RWPE2 (cell line): ENCODE measurements at regions not wholly inside any gene's neighbourhood (a gene's known extent, or its start where the extent isn't known, plus 50 kb on each side); places are given as distances from the start of the nearest gene placed in this dataset.

Source experiments
- ATAC-seq: fragments of 200-7000 bp; cut with Tn5 transposase; 3 replicates; pipeline ENCODE4 v1.9.1; 2021; ENCODE audit warnings: low read depth
- DNase-seq: peaks from one replicate; pipeline ENCODE4 v3.0.0-alpha.2; 2020; ENCODE audit warnings: low spot score
- H3K27ac ChIP-seq: fragments of 450-650 bp; 2 replicates; pipeline ENCODE4 v1.5.1; 2017; ENCODE audit warnings: mild to moderate bottlenecking; ENCODE audit not compliant: poor library complexity, severe bottlenecking
- H3K27me3 ChIP-seq: fragments of 250-450 bp; sonication (Bioruptor Pico); 2 replicates; pipeline ENCODE4 v1.5.1; 2021; ENCODE audit warnings: mild to moderate bottlenecking, moderate library complexity; ENCODE audit not compliant: insufficient read depth, poor library complexity, severe bottlenecking
- H3K36me3 ChIP-seq: fragments of 250-450 bp; sonication (Bioruptor Pico); 2 replicates; pipeline ENCODE4 v1.5.1; 2020; ENCODE audit warnings: low read depth, mild to moderate bottlenecking, moderate library complexity
- H3K4me1 ChIP-seq: fragments of 250-450 bp; sonication (Bioruptor Pico); 2 replicates; pipeline ENCODE4 v1.5.1; 2021; ENCODE audit warnings: mild to moderate bottlenecking, moderate library complexity; ENCODE audit not compliant: insufficient read depth, poor library complexity, severe bottlenecking
- H3K4me3 ChIP-seq: fragments of 250-450 bp; sonication (Bioruptor Pico); 2 replicates; pipeline ENCODE4 v1.5.1; 2021; ENCODE audit warnings: mild to moderate bottlenecking, moderate library complexity; ENCODE audit not compliant: severe bottlenecking
- H3K9me3 ChIP-seq: fragments of 250-450 bp; sonication (Bioruptor Pico); 2 replicates; pipeline ENCODE4 v1.5.1; 2021; ENCODE audit warnings: mild to moderate bottlenecking, moderate library complexity; ENCODE audit not compliant: severe bottlenecking
- CTCF ChIP-seq: fragments of 450-650 bp; IDR thresholded peaks from one replicate; pipeline ENCODE4 v1.5.1; 2017; ENCODE audit warnings: mild to moderate bottlenecking, moderate library complexity; ENCODE audit not compliant: poor library complexity, severe bottlenecking

DNA sequence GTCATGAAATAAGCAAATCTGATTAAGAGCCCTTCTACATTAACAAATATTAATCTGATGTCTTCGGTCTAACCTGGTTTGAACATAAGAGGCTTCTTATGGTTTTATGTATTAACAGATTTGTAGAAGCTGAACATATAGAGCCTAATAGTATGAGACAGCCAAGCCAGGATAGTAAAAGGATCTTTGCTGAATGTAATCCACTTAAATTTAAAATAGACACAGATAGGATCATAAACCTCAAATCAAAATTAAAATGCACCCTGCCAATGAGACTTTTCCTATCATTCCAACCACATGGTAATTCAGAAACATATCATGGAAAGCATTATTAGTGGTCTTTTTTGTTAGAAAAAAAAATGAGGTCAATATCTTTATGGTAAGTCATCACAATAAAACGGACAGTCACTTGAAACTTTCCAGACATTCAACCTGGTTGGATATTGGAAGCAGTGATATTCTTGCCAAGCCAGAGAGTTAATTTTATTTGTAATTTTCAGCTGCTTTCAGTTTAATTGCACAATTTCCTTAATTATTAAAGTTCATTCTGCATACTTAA lies 606.9 kb upstream of the SALL1 start:
- Histone ChIP-seq H3K27me3 (peaks cover 50% of the 10 kb centered on the region), H3K27ac (no peak overlapping the region), H3K4me1 (no peaks in the 10 kb centered on the region), H3K9me3 (no peaks in the 10 kb centered on the region), H3K36me3 (no peaks in the 10 kb centered on the region), H3K4me3 (no peak overlapping the region)
- no peak for ATAC-seq
- no peak for TF ChIP-seq CTCF
- DNase-seq, result no peak

GRCh38 chr16:51757505-51757904 lies 606.4 kb upstream of the SALL1 start:
- TF ChIP-seq CTCF, result no peak
- DNase-seq, result no peak
- ATAC-seq, result no peak
- H3K9me3 ChIP-seq, result no peaks in the 10 kb centered on the region
- no peak overlapping the region for H3K27ac ChIP-seq
- H3K4me1 ChIP-seq, result no peaks in the 10 kb centered on the region
- no peaks in the 10 kb centered on the region for H3K36me3 ChIP-seq
- H3K4me3 ChIP-seq, result no peak overlapping the region
- H3K27me3 ChIP-seq, result peaks cover 55% of the 10 kb centered on the region

DNA sequence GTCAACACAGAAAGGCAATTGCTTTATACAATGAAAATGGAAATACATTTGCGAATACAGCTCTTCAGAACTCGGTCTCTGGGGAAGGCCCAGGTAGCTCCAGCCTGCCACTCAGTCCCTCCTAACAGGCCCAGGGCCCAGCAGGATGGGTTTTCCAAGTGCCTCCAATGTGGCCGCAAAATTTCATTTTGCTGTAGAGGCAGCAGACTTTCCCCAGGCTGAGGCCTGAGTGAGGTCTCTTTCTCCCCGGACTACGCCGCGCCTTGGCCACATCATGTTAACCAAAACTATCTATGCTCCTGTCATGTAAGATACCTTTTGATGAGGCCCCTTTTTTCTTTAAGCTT lies 606.0 kb upstream of the SALL1 start:
- Histone ChIP-seq H3K36me3 (no peaks in the 10 kb centered on the region), H3K27me3 (peaks cover 58% of the 10 kb centered on the region), H3K9me3 (no peaks in the 10 kb centered on the region), H3K27ac (no peak overlapping the region), H3K4me3 (no peak overlapping the region), H3K4me1 (no peaks in the 10 kb centered on the region)
- ATAC-seq (no peak), DNase-seq (no peak)
- no peak for TF ChIP-seq CTCF

- ATAC-seq (no peak), DNase-seq (no peak)
- Histone ChIP-seq H3K9me3 (no peaks in the 10 kb centered on the region), H3K4me3 (no peak overlapping the region), H3K27me3 (peaks cover 59% of the 10 kb centered on the region), H3K27ac (no peak overlapping the region), H3K36me3 (no peaks in the 10 kb centered on the region), H3K4me1 (no peaks in the 10 kb centered on the region)
- TF ChIP-seq CTCF, result no peak
Observed at GRCh38 chr16:51756447-51757123, 605.5 kb upstream of the SALL1 start.

DNA sequence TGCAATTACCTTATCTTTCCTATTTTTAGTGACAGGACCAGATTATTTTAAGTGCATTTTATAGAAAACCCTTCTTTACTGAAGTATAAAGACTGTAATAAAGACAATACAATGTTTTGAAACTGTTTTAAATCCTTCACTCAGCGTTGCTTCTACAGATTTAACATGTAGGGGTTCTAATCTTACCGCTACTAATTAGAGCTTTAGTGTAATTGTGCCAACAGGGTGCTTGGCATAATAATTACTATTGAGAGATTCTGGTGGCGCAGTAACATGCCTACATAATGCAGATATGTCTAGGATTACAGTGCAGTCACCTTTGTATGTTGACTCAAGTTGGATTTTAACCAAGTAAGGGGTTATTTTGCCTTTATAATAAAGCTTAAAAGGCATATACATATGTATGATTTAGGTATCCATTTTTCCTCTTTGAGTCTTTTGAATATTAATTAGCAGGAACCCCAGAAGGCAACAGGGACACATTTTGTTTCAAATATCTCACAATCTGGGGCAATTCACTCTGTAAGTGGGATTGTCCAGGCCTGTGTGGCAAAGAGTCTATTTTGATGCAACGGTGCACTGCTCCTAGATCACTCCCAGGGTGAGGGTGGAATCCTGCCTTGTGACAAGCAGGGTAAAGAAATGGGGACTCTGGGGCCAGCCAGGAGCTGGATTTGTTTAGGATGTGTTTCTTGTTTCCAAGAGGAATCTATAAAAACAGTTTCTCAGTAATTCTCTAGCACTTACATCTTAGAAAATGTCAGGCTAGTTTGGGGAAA lies 604.7 kb upstream of the SALL1 start:
- TF ChIP-seq CTCF, result no peak

More for the DNA sequence above, 604.7 kb upstream of the SALL1 start:
- no peak overlapping the region for H3K27ac ChIP-seq
- no peaks in the 10 kb centered on the region for H3K4me1 ChIP-seq
- H3K36me3 ChIP-seq, result no peaks in the 10 kb centered on the region
- peaks cover 52% of the 10 kb centered on the region for H3K27me3 ChIP-seq
- H3K9me3 ChIP-seq, result no peaks in the 10 kb centered on the region
- no peak overlapping the region for H3K4me3 ChIP-seq
- ATAC-seq (no peak), DNase-seq (no peak)
